Fibroblast of villous mesenchyme (primary cell): ENCODE measurements at regions not wholly inside any gene's neighbourhood (a gene's known extent, or its start where the extent isn't known, plus 50 kb on each side); places are given as distances from the start of the nearest gene placed in this dataset.

Source experiments
- DNase-seq: peaks from one replicate; pipeline ENCODE4 v3.0.0-alpha.2; 2010; ENCODE audit warnings: low read depth
- H3K4me3 ChIP-seq: 2 replicates; pipeline ENCODE4 v1.5.1; 2011; ENCODE audit warnings: low read depth, mild to moderate bottlenecking, low read length
- CTCF ChIP-seq: IDR thresholded peaks from 2 replicates; pipeline ENCODE4 v1.5.1; 2012; ENCODE audit warnings: low read depth, mild to moderate bottlenecking, low read length; ENCODE audit not compliant: insufficient read depth

- no peak for TF ChIP-seq CTCF
- no peak for DNase-seq
These were observed 336.5 kb downstream of the TNS1 start for GRCh38 chr2:217666338-217666737.

GRCh38 chr2:217664761-217665160 is 338.0 kb downstream of the TNS1 start:
- TF ChIP-seq CTCF: no peak
- H3K4me3 ChIP-seq: no peak overlapping the region
- DNase-seq: no peak

More at GRCh38 chr2:217666338-217666737, 336.5 kb downstream of the TNS1 start:
- H3K4me3 ChIP-seq: no peak overlapping the region

GRCh38 chr2:217662984-217663602 is 339.7 kb downstream of the TNS1 start:
- no peak overlapping the region for H3K4me3 ChIP-seq
- TF ChIP-seq CTCF: no peak
- no peak for DNase-seq

- H3K4me3 ChIP-seq: no peak overlapping the region
- TF ChIP-seq CTCF: no peak
- DNase-seq: no peak
These were observed 341.4 kb downstream of the TNS1 start for GRCh38 chr2:217661378-217661777.

- no peak for TF ChIP-seq CTCF
- no peak overlapping the region for H3K4me3 ChIP-seq
- DNase-seq: no peak
These were observed 342.4 kb downstream of the TNS1 start for GRCh38 chr2:217660423-217660822.

GRCh38 chr2:217658806-217659205 is 344.0 kb downstream of the TNS1 start:
- TF ChIP-seq CTCF: no peak
- DNase-seq: no peak
- H3K4me3 ChIP-seq: no peak overlapping the region

- no peak for TF ChIP-seq CTCF
- no peak for DNase-seq
- no peak overlapping the region for H3K4me3 ChIP-seq
These were observed 345.5 kb downstream of the TNS1 start for GRCh38 chr2:217657252-217657651.
